ENCODE measurements at regions not wholly inside any gene's neighbourhood (a gene's known extent, or its start where the extent isn't known, plus 50 kb on each side); places are given as distances from the start of the nearest gene placed in this dataset.

GRCh38 chr3:182544542-182544941 is 248.8 kb upstream of the ATP11B start:
- no peak overlapping the region for H3K27ac ChIP-seq (ENCODE audit: low read depth, low read length)
- H3K9me2 ChIP-seq (replicated peaks; ENCODE audit: control insufficient read depth, low read length), result no peaks in the 10 kb centered on the region
- no peaks in the 10 kb centered on the region for H3K36me3 ChIP-seq (ENCODE audit: control insufficient read depth, low read length)
- H3F3A ChIP-seq (ENCODE audit: control insufficient read depth, insufficient read depth), result no peaks in the 10 kb centered on the region
- H3K9me3 ChIP-seq (ENCODE audit: control insufficient read depth, insufficient read depth, low read length), result no peaks in the 10 kb centered on the region
- no peak overlapping the region for H3K4me3 ChIP-seq (ENCODE audit: low read length)
- TF ChIP-seq, protein P1, sequence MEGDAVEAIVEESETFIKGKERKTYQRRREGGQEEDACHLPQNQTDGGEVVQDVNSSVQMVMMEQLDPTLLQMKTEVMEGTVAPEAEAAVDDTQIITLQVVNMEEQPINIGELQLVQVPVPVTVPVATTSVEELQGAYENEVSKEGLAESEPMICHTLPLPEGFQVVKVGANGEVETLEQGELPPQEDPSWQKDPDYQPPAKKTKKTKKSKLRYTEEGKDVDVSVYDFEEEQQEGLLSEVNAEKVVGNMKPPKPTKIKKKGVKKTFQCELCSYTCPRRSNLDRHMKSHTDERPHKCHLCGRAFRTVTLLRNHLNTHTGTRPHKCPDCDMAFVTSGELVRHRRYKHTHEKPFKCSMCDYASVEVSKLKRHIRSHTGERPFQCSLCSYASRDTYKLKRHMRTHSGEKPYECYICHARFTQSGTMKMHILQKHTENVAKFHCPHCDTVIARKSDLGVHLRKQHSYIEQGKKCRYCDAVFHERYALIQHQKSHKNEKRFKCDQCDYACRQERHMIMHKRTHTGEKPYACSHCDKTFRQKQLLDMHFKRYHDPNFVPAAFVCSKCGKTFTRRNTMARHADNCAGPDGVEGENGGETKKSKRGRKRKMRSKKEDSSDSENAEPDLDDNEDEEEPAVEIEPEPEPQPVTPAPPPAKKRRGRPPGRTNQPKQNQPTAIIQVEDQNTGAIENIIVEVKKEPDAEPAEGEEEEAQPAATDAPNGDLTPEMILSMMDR (IDR thresholded peaks at IDR 0.05; ENCODE audit: low read depth, low read length, poor library complexity, severe bottlenecking), result no peak
- no peak for TF ChIP-seq EZH2phosphoT487 (IDR thresholded peaks at IDR 0.05; ENCODE audit: borderline replicate concordance, low read length)
- H3K4me1 ChIP-seq (ENCODE audit: control insufficient read depth, low read length), result no peaks in the 10 kb centered on the region
- no peak overlapping the region for H3K4me2 ChIP-seq (ENCODE audit: low read length)
- H3K79me2 ChIP-seq (ENCODE audit: control insufficient read depth, low read length), result no peaks in the 10 kb centered on the region
- H4K20me1 ChIP-seq (ENCODE audit: control insufficient read depth, insufficient read depth, low read depth, low read length), result no peaks in the 10 kb centered on the region
- H3K27me3 ChIP-seq (ENCODE audit: control insufficient read depth, low read length), result peaks cover 14% of the 10 kb centered on the region

- H3F3A ChIP-seq (ENCODE audit: control insufficient read depth, insufficient read depth), result no peaks in the 10 kb centered on the region
- no peaks in the 10 kb centered on the region for H4K20me1 ChIP-seq (ENCODE audit: control insufficient read depth, insufficient read depth, low read depth, low read length)
- H3K4me3 ChIP-seq (ENCODE audit: low read length), result no peak overlapping the region
- no peaks in the 10 kb centered on the region for H3K79me2 ChIP-seq (ENCODE audit: control insufficient read depth, low read length)
- H3K27ac ChIP-seq (ENCODE audit: low read depth, low read length), result no peak overlapping the region
- no peak overlapping the region for H3K4me2 ChIP-seq (ENCODE audit: low read length)
- TF ChIP-seq EZH2phosphoT487 (IDR thresholded peaks at IDR 0.05; ENCODE audit: borderline replicate concordance, low read length), result no peak
- TF ChIP-seq, protein P1 (IDR thresholded peaks at IDR 0.05; ENCODE audit: low read depth, low read length, poor library complexity, severe bottlenecking), result no peak
- no peaks in the 10 kb centered on the region for H3K4me1 ChIP-seq (ENCODE audit: control insufficient read depth, low read length)
- H3K9me3 ChIP-seq (ENCODE audit: control insufficient read depth, insufficient read depth, low read length), result no peaks in the 10 kb centered on the region
- H3K27me3 ChIP-seq (ENCODE audit: control insufficient read depth, low read length), result peaks cover 6% of the 10 kb centered on the region; the same call in 1 of the 2 replicates
- H3K36me3 ChIP-seq (ENCODE audit: control insufficient read depth, low read length), result no peaks in the 10 kb centered on the region
- no peaks in the 10 kb centered on the region for H3K9me2 ChIP-seq (replicated peaks; ENCODE audit: control insufficient read depth, low read length)
Observed at GRCh38 chr3:182562274-182562673, 231.0 kb upstream of the ATP11B start.

DNA sequence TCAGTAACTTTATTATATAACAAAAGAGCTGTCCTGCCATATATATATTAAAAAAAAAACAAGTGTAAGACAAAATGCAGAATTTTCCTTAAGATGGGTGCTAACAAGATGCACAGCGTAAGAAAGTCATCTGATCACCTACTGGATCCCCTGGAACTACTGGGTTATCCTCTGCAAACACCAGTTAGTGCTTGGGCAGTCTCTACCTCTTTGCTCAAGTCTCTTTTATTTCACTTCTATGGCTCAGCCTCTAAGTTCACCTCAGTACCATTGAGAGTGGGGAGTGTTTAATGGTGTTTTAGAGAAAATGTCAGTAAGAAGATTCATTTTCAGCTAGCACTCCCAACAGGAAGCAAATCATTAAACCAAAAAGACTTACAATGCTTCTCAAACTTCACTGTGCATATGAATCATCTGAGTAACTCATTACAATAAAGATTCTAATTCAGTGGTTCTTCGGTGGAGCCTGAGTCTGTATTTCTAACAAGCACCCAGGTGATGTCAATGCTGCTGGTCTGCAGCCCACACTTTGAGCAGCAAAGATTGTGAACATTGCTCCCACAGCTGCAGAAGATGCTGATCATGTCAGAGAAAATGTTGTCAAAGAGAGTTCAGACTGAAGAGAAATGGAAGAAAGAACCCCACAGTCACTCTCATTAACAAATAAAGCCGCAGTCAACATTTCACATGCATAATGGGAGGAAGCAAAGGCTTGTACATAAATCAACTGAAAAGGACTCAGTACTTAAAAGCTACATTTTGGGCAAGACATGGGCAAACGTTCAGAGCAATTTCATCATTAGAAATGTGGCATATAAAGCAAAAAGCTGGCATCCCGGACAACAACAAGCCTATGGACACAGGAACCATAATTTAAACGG is 227.1 kb upstream of the ATP11B start:
- Histone ChIP-seq H3K27ac (ENCODE audit: low read depth, low read length) (no peak overlapping the region), H3K79me2 (ENCODE audit: control insufficient read depth, low read length) (no peaks in the 10 kb centered on the region), H3K9me3 (ENCODE audit: control insufficient read depth, insufficient read depth, low read length) (no peaks in the 10 kb centered on the region), H3K4me2 (ENCODE audit: low read length) (no peak overlapping the region), H3K9me2 (replicated peaks; ENCODE audit: control insufficient read depth, low read length) (no peaks in the 10 kb centered on the region), H3K4me1 (ENCODE audit: control insufficient read depth, low read length) (no peaks in the 10 kb centered on the region), H3K27me3 (ENCODE audit: control insufficient read depth, low read length) (peaks cover 6% of the 10 kb centered on the region; the same call in 1 of the 2 replicates), H3K4me3 (ENCODE audit: low read length) (no peak overlapping the region), H4K20me1 (ENCODE audit: control insufficient read depth, insufficient read depth, low read depth, low read length) (no peaks in the 10 kb centered on the region), H3K36me3 (ENCODE audit: control insufficient read depth, low read length) (no peaks in the 10 kb centered on the region), H3F3A (ENCODE audit: control insufficient read depth, insufficient read depth) (no peaks in the 10 kb centered on the region)
- TF ChIP-seq EZH2phosphoT487 (IDR thresholded peaks at IDR 0.05; ENCODE audit: borderline replicate concordance, low read length), result no peak
- TF ChIP-seq, protein P1 (IDR thresholded peaks at IDR 0.05; ENCODE audit: low read depth, low read length, poor library complexity, severe bottlenecking), result no peak
